H9 (cell line): ENCODE measurements at regions not wholly inside any gene's neighbourhood (a gene's known extent, or its start where the extent isn't known, plus 50 kb on each side); places are given as distances from the start of the nearest gene placed in this dataset.

Experiments used
- DNase-seq: peaks from one replicate; pipeline ENCODE4 v3.0.0-alpha.2; 2017
- H2AFZ ChIP-seq: one replicate; pipeline ENCODE4 v1.6.1; 2013; ENCODE audit warnings: mild to moderate bottlenecking, low read length, control low read depth, moderate library complexity
- H2AK5ac ChIP-seq: 2 replicates; pipeline ENCODE4 v1.6.1; 2013; ENCODE audit warnings: low read length, control low read depth, mixed read lengths; ENCODE audit not compliant: insufficient read length
- H2BK120ac ChIP-seq: one replicate; pipeline ENCODE4 v1.6.1; 2013; ENCODE audit warnings: low read depth, mild to moderate bottlenecking, low read length, control low read depth, inconsistent platforms; ENCODE audit not compliant: poor library complexity, severe bottlenecking
- H2BK12ac ChIP-seq: 2 replicates; pipeline ENCODE4 v1.6.1; 2013; ENCODE audit warnings: low read length, control low read depth, mixed read lengths, low read depth; ENCODE audit not compliant: insufficient read length
- H2BK15ac ChIP-seq: 2 replicates; pipeline ENCODE4 v1.6.1; 2013; ENCODE audit warnings: low read depth, low read length, control low read depth
- H2BK20ac ChIP-seq: one replicate; pipeline ENCODE4 v1.6.1; 2013; ENCODE audit warnings: low read depth, mild to moderate bottlenecking, low read length, control low read depth, inconsistent platforms; ENCODE audit not compliant: poor library complexity, severe bottlenecking
- H2BK5ac ChIP-seq: 2 replicates; pipeline ENCODE4 v1.6.1; 2013; ENCODE audit warnings: low read length, control low read depth, mixed read lengths; ENCODE audit not compliant: insufficient read length
- H3K14ac ChIP-seq: 2 replicates; pipeline ENCODE4 v1.6.1; 2013; ENCODE audit warnings: low read length, control low read depth; ENCODE audit not compliant: insufficient read depth
- H3K18ac ChIP-seq: 2 replicates; pipeline ENCODE4 v1.6.1; 2013; ENCODE audit warnings: low read depth, mild to moderate bottlenecking, mixed read lengths, low read length, control low read depth; ENCODE audit not compliant: insufficient read length
- H3K23ac ChIP-seq: 2 replicates; pipeline ENCODE4 v1.6.1; 2013; ENCODE audit warnings: low read length, control low read depth, mixed read lengths, low read depth; ENCODE audit not compliant: insufficient read length
- H3K23me2 ChIP-seq: 2 replicates; pipeline ENCODE4 v1.6.1; 2013; ENCODE audit warnings: low read depth, mild to moderate bottlenecking, mixed read lengths, low read length, control low read depth; ENCODE audit not compliant: insufficient read length, poor library complexity, severe bottlenecking
- H3K27ac ChIP-seq: 2 replicates; pipeline ENCODE4 v1.5.1; 2013; ENCODE audit warnings: low read length, control low read depth, mixed read lengths, low read depth; ENCODE audit not compliant: insufficient read length
- H3K27me3 ChIP-seq: 2 replicates; pipeline ENCODE4 v1.6.1; 2013; ENCODE audit warnings: low read length, control low read depth, inconsistent platforms; ENCODE audit not compliant: insufficient read depth
- H3K4ac ChIP-seq: 2 replicates; pipeline ENCODE4 v1.6.1; 2013; ENCODE audit warnings: low read depth, mild to moderate bottlenecking, control low read depth, inconsistent platforms, low read length, moderate library complexity
- H3K4me1 ChIP-seq: 2 replicates; pipeline ENCODE4 v1.6.1; 2013; ENCODE audit warnings: low read length, control low read depth, inconsistent platforms; ENCODE audit not compliant: insufficient read depth
- H3K4me2 ChIP-seq: 2 replicates; pipeline ENCODE4 v1.6.1; 2013; ENCODE audit warnings: low read length, control low read depth, mixed read lengths; ENCODE audit not compliant: insufficient read length, insufficient read depth
- H3K56ac ChIP-seq: 2 replicates; pipeline ENCODE4 v1.6.1; 2013; ENCODE audit warnings: low read depth, mild to moderate bottlenecking, mixed read lengths, low read length, control low read depth; ENCODE audit not compliant: insufficient read length
- H3K79me1 ChIP-seq: 2 replicates; pipeline ENCODE4 v1.6.1; 2013; ENCODE audit warnings: low read depth, mild to moderate bottlenecking, moderate library complexity, low read length, control low read depth, inconsistent platforms; ENCODE audit not compliant: insufficient read depth, poor library complexity, severe bottlenecking
- H3K79me2 ChIP-seq: 2 replicates; pipeline ENCODE4 v1.6.1; 2013; ENCODE audit warnings: low read length, control low read depth, inconsistent platforms; ENCODE audit not compliant: insufficient read depth
- H3K9ac ChIP-seq: 2 replicates; pipeline ENCODE4 v1.6.1; 2013; ENCODE audit warnings: low read length, control low read depth, mixed read lengths; ENCODE audit not compliant: insufficient read length; ENCODE audit errors: extremely low read depth
- H3K9me3 ChIP-seq: one replicate; pipeline ENCODE4 v1.6.1; 2013; ENCODE audit warnings: low read depth, low read length, inconsistent platforms; ENCODE audit not compliant: control insufficient read depth
- H3T11ph ChIP-seq: one replicate; pipeline ENCODE4 v1.6.1; 2013; ENCODE audit warnings: mild to moderate bottlenecking, low read length, control low read depth, inconsistent platforms
- H4K20me1 ChIP-seq: one replicate; pipeline ENCODE4 v1.6.1; 2013; ENCODE audit not compliant: control insufficient read depth, insufficient read length, insufficient read depth
- H4K5ac ChIP-seq: 2 replicates; pipeline ENCODE4 v1.6.1; 2013; ENCODE audit warnings: low read depth, mild to moderate bottlenecking, mixed read lengths, low read length, control low read depth; ENCODE audit not compliant: insufficient read length
- H4K8ac ChIP-seq: replicated peaks from 2 replicates; pipeline ENCODE4 v1.6.1; 2013; ENCODE audit warnings: low read length, control low read depth, mixed read lengths, low read depth; ENCODE audit not compliant: insufficient read length
- H4K91ac ChIP-seq: 2 replicates; pipeline ENCODE4 v1.6.1; 2013; ENCODE audit warnings: low read depth, mild to moderate bottlenecking, moderate library complexity, mixed read lengths, low read length, control low read depth; ENCODE audit not compliant: insufficient read length
- H3K27ac Mint-ChIP-seq, 3 experiments: 2 replicates in 2 of 3; 3 replicates in 1 of 3; pipeline ENCODE4 v1.8.0; 2020 to 2021; ENCODE audit warnings: mixed read lengths in 3 of 3, mild to moderate bottlenecking in 1 of 3, moderate library complexity in 1 of 3
- H3K27me3 Mint-ChIP-seq: 2 replicates; pipeline ENCODE4 v1.8.0; 2021; ENCODE audit warnings: low read depth, mild to moderate bottlenecking, moderate library complexity, mixed read lengths
- H3K36me3 Mint-ChIP-seq, 3 experiments: 2 replicates in 2 of 3; 3 replicates in 1 of 3; pipeline ENCODE4 v1.8.0; 2020 to 2021; ENCODE audit warnings: low read depth in 3 of 3, mixed read lengths in 3 of 3; ENCODE audit not compliant: insufficient read depth in 1 of 3
- H3K4me1 Mint-ChIP-seq, 2 experiments: 2 replicates each; pipeline ENCODE4 v1.8.0; 2020; ENCODE audit warnings: mixed read lengths in 2 of 2
- H3K4me3 Mint-ChIP-seq, 2 experiments: 2 replicates in 1 of 2; 3 replicates in 1 of 2; pipeline ENCODE4 v1.8.0; 2020 to 2021; ENCODE audit warnings: mild to moderate bottlenecking in 2 of 2, mixed read lengths in 2 of 2, moderate library complexity in 1 of 2
- H3K9me3 Mint-ChIP-seq, 2 experiments: 2 replicates in 1 of 2; 3 replicates in 1 of 2; pipeline ENCODE4 v1.8.0; 2020; ENCODE audit warnings: mild to moderate bottlenecking in 2 of 2, mixed read lengths in 2 of 2, moderate library complexity in 1 of 2
- CTCF ChIP-seq: fragments of 200-600 bp; sonication (generic); conservative IDR thresholded peaks from 3 replicates; pipeline ENCODE4 v1.8.0; 2021; ENCODE audit warnings: antibody characterized with exemption, mild to moderate bottlenecking
- WGBS: extraction: QIAGEN DNeasy Blood & Tissue Kit; methylation state at CpG from one replicate; pipeline ENCODE4 v1.1.7; 2013; ENCODE audit warnings: missing lambda C conversion rate, low lambda C conversion rate, mixed read lengths; ENCODE audit not compliant: insufficient read length; ENCODE audit errors: extremely low coverage; 5-methylcytosine and 5-hydroxymethylcytosine counted together

- peaks cover 15% of the 10 kb centered on the region; the same call in 1 of the 2 replicates for H3K79me2 ChIP-seq
- peaks cover 2 to 6% (median 4%) of the 10 kb centered on the region in 3 experiments; a peak in 4 of 7 replicates for H3K36me3 Mint-ChIP-seq
- TF ChIP-seq CTCF: no peak
These were observed 51.1 kb downstream of the SHANK2 start for GRCh38 chr11:71201231-71201630.

More at GRCh38 chr11:71201231-71201630, 51.1 kb downstream of the SHANK2 start:
- no peak overlapping the region for H2BK15ac ChIP-seq
- H3K27ac ChIP-seq: no peak overlapping the region
- Mint-ChIP-seq H3K27ac (no peak overlapping the region; a peak in 1 of 7 replicates), H3K4me1 (peaks cover 12 to 15% of the 10 kb centered on the region in 2 experiments), H3K27me3 (no peaks in the 10 kb centered on the region), H3K9me3 (no peaks in the 10 kb centered on the region), H3K4me3 (no peak overlapping the region)
- no peak overlapping the region for H3K4me2 ChIP-seq
- H4K20me1 ChIP-seq: peaks cover 3% of the 10 kb centered on the region
- no peak overlapping the region for H3K56ac ChIP-seq
- no peaks in the 10 kb centered on the region for H3K9me3 ChIP-seq
- no peak overlapping the region for H3K9ac ChIP-seq
- no peaks in the 10 kb centered on the region for H3K27me3 ChIP-seq
- H2BK5ac ChIP-seq: no peak overlapping the region
- no peak overlapping the region for H3K4ac ChIP-seq
- H3K79me1 ChIP-seq: peaks cover 4% of the 10 kb centered on the region
- WGBS: no CpG with 5 or more reads among the region's 20 CpGs
- no peaks in the 10 kb centered on the region for H3K23me2 ChIP-seq
- H4K8ac ChIP-seq: no peak overlapping the region
- no peak overlapping the region for H2BK12ac ChIP-seq
- no peak overlapping the region for H2AK5ac ChIP-seq
- H2AFZ ChIP-seq: no peak overlapping the region
- H3K23ac ChIP-seq: no peak overlapping the region
- H4K5ac ChIP-seq: no peak overlapping the region
- DNase-seq: no peak
- H2BK120ac ChIP-seq: no peak overlapping the region
- no peak overlapping the region for H3T11ph ChIP-seq
- peaks cover 4% of the 10 kb centered on the region; the same call in 1 of the 2 replicates for H3K4me1 ChIP-seq
- no peak overlapping the region for H3K18ac ChIP-seq
- H4K91ac ChIP-seq: no peak overlapping the region
- H2BK20ac ChIP-seq: no peak overlapping the region
- H3K14ac ChIP-seq: no peak overlapping the region
